ENCODE measurements at regions not wholly inside any gene's neighbourhood (a gene's known extent, or its start where the extent isn't known, plus 50 kb on each side); places are given as distances from the start of the nearest gene placed in this dataset.

- no peaks in the 10 kb centered on the region for H3K9me3 Mint-ChIP-seq
- DNase-seq = no peak
- no peak overlapping the region for H3K4me3 Mint-ChIP-seq
- H3K36me3 Mint-ChIP-seq (ENCODE audit: insufficient read depth) = no peaks in the 10 kb centered on the region
- H3K27ac Mint-ChIP-seq = peak overlapping the region; percentile 54 to 75
- no peak for ATAC-seq (replicated peaks)
- H3K4me1 Mint-ChIP-seq (ENCODE audit: low read depth in 2 of 2) = peaks cover 46 to 52% of the 10 kb centered on the region in 2 donors
- H3K27me3 Mint-ChIP-seq = no peaks in the 10 kb centered on the region
These were observed 68.9 kb downstream of the NCOR2 start for GRCh38 chr12:124498275-124499189.

- ATAC-seq (replicated peaks) = no peak
These were observed 69.8 kb downstream of the NCOR2 start for GRCh38 chr12:124497658-124498057.

GRCh38 chr12:124497039-124497438 lies 70.4 kb downstream of the NCOR2 start:
- DNase-seq (no peak), ATAC-seq (replicated peaks) (no peak)
- no peak overlapping the region for H3K4me3 Mint-ChIP-seq
- H3K36me3 Mint-ChIP-seq (ENCODE audit: insufficient read depth) = no peaks in the 10 kb centered on the region
- H3K27me3 Mint-ChIP-seq = no peaks in the 10 kb centered on the region
- peaks cover 49 to 53% of the 10 kb centered on the region in 2 donors for H3K4me1 Mint-ChIP-seq (ENCODE audit: low read depth in 2 of 2)
- no peak overlapping the region for H3K27ac Mint-ChIP-seq
- no peaks in the 10 kb centered on the region for H3K9me3 Mint-ChIP-seq

More at GRCh38 chr12:124497658-124498057, 69.8 kb downstream of the NCOR2 start:
- no peaks in the 10 kb centered on the region for H3K36me3 Mint-ChIP-seq (ENCODE audit: insufficient read depth)
- no peak overlapping the region for H3K4me3 Mint-ChIP-seq
- H3K9me3 Mint-ChIP-seq = no peaks in the 10 kb centered on the region
- peaks cover 53% of the 10 kb centered on the region in 2 donors for H3K4me1 Mint-ChIP-seq (ENCODE audit: low read depth in 2 of 2)
- H3K27ac Mint-ChIP-seq = no peak overlapping the region
- no peak for DNase-seq
- no peaks in the 10 kb centered on the region for H3K27me3 Mint-ChIP-seq

GRCh38 chr12:124496584-124496983 lies 70.8 kb downstream of the NCOR2 start:
- no peak overlapping the region for H3K27ac Mint-ChIP-seq

GRCh38 chr12:124495194-124495983 lies 72.0 kb downstream of the NCOR2 start:
- no peak for DNase-seq
- H3K4me3 Mint-ChIP-seq = no peak overlapping the region
- ATAC-seq (replicated peaks) = no peak
- peak overlapping the region; percentile 82 to 94 for H3K27ac Mint-ChIP-seq
- no peaks in the 10 kb centered on the region for H3K9me3 Mint-ChIP-seq
- peaks cover 42 to 52% of the 10 kb centered on the region in 2 donors for H3K4me1 Mint-ChIP-seq (ENCODE audit: low read depth in 2 of 2)
- no peaks in the 10 kb centered on the region for H3K27me3 Mint-ChIP-seq
- H3K36me3 Mint-ChIP-seq (ENCODE audit: insufficient read depth) = no peaks in the 10 kb centered on the region

More at GRCh38 chr12:124496584-124496983, 70.8 kb downstream of the NCOR2 start:
- H3K4me1 Mint-ChIP-seq (ENCODE audit: low read depth in 2 of 2) = peaks cover 45 to 53% of the 10 kb centered on the region in 2 donors
- ATAC-seq (replicated peaks) (no peak), DNase-seq (no peak)
- H3K27me3 Mint-ChIP-seq = no peaks in the 10 kb centered on the region
- H3K36me3 Mint-ChIP-seq (ENCODE audit: insufficient read depth) = no peaks in the 10 kb centered on the region
- H3K9me3 Mint-ChIP-seq = no peaks in the 10 kb centered on the region
- H3K4me3 Mint-ChIP-seq = no peak overlapping the region

- Mint-ChIP-seq H3K27ac (peak overlapping the region; percentile 82 to 94), H3K27me3 (no peaks in the 10 kb centered on the region), H3K4me1 (ENCODE audit: low read depth in 2 of 2) (peaks cover 40 to 51% of the 10 kb centered on the region in 2 donors), H3K36me3 (ENCODE audit: insufficient read depth) (no peaks in the 10 kb centered on the region), H3K9me3 (no peaks in the 10 kb centered on the region), H3K4me3 (peak overlapping the region in 1 of 2 donors; percentile 36)
- no peak for DNase-seq
- no peak for ATAC-seq (replicated peaks)
These were observed 72.7 kb downstream of the NCOR2 start for GRCh38 chr12:124494751-124495129.

- Mint-ChIP-seq H3K4me3 (peak overlapping the region; percentile 36 to 50), H3K9me3 (no peaks in the 10 kb centered on the region), H3K27me3 (no peaks in the 10 kb centered on the region), H3K27ac (peak overlapping the region; percentile 82 to 94), H3K4me1 (ENCODE audit: low read depth in 2 of 2) (peaks cover 37 to 45% of the 10 kb centered on the region in 2 donors), H3K36me3 (ENCODE audit: insufficient read depth) (peaks cover 1% of the 10 kb centered on the region)
- ATAC-seq (replicated peaks) (peak; percentile 45), DNase-seq (no peak)
These were observed 73.3 kb downstream of the NCOR2 start for GRCh38 chr12:124493809-124494750.

- DNase-seq = no peak
- no peaks in the 10 kb centered on the region for H3K27me3 Mint-ChIP-seq
- H3K9me3 Mint-ChIP-seq = no peaks in the 10 kb centered on the region
- H3K4me3 Mint-ChIP-seq = peak overlapping the region in 1 of 2 donors; percentile 24
- H3K36me3 Mint-ChIP-seq (ENCODE audit: insufficient read depth) = peaks cover 2% of the 10 kb centered on the region
- peaks cover 31 to 41% of the 10 kb centered on the region in 2 donors for H3K4me1 Mint-ChIP-seq (ENCODE audit: low read depth in 2 of 2)
- peak overlapping the region; percentile 94 for H3K27ac Mint-ChIP-seq
- no peak for ATAC-seq (replicated peaks)
These were observed 74.3 kb downstream of the NCOR2 start for GRCh38 chr12:124492879-124493808.

GRCh38 chr12:124491856-124492420 lies 75.5 kb downstream of the NCOR2 start:
- ATAC-seq (replicated peaks) = no peak
- Mint-ChIP-seq H3K4me3 (no peak overlapping the region), H3K27ac (peak overlapping the region; percentile 72 to 87), H3K4me1 (ENCODE audit: low read depth in 2 of 2) (peaks cover 27 to 49% of the 10 kb centered on the region in 2 donors), H3K9me3 (no peaks in the 10 kb centered on the region), H3K27me3 (no peaks in the 10 kb centered on the region), H3K36me3 (ENCODE audit: insufficient read depth) (peaks cover 2% of the 10 kb centered on the region)
- no peak for DNase-seq

- H3K4me1 Mint-ChIP-seq (ENCODE audit: low read depth in 2 of 2) = peaks cover 25 to 50% of the 10 kb centered on the region in 2 donors
These were observed 76.1 kb downstream of the NCOR2 start for GRCh38 chr12:124491310-124491709.

GRCh38 chr12:124490584-124491305 lies 76.7 kb downstream of the NCOR2 start:
- peaks cover 28 to 50% of the 10 kb centered on the region in 2 donors for H3K4me1 Mint-ChIP-seq (ENCODE audit: low read depth in 2 of 2)
- ATAC-seq (replicated peaks) (no peak), DNase-seq (no peak)
- H3K9me3 Mint-ChIP-seq = no peaks in the 10 kb centered on the region
- H3K36me3 Mint-ChIP-seq (ENCODE audit: insufficient read depth) = peaks cover 2% of the 10 kb centered on the region
- H3K4me3 Mint-ChIP-seq = peak overlapping the region in 1 of 2 donors; percentile 12
- no peaks in the 10 kb centered on the region for H3K27me3 Mint-ChIP-seq
- peak overlapping the region; percentile 59 to 87 for H3K27ac Mint-ChIP-seq

More at GRCh38 chr12:124491310-124491709, 76.1 kb downstream of the NCOR2 start:
- Mint-ChIP-seq H3K36me3 (ENCODE audit: insufficient read depth) (peaks cover 2% of the 10 kb centered on the region), H3K4me3 (no peak overlapping the region), H3K27me3 (no peaks in the 10 kb centered on the region), H3K9me3 (no peaks in the 10 kb centered on the region), H3K27ac (peak overlapping the region; percentile 72 to 87)
- ATAC-seq (replicated peaks) (no peak), DNase-seq (no peak)
